Stimulated activated CD8-positive, alpha-beta memory T cell treated with anti-CD3 and anti-CD28 coated beads, Interleukin-7, amount 100 ng/mL, for 24 hours (primary cell): ENCODE measurements at regions not wholly inside any gene's neighbourhood (a gene's known extent, or its start where the extent isn't known, plus 50 kb on each side); places are given as distances from the start of the nearest gene placed in this dataset.
"Not testable (repeated sequence)": the region's sequence is repeated elsewhere in the genome, so short reads cannot be mapped to it uniquely, and the experiment has no call there.

Experiments used
- DNase-seq: peaks from one replicate; pipeline ENCODE4 v3.0.0-alpha.2; 2020; ENCODE audit warnings: low read depth

DNA sequence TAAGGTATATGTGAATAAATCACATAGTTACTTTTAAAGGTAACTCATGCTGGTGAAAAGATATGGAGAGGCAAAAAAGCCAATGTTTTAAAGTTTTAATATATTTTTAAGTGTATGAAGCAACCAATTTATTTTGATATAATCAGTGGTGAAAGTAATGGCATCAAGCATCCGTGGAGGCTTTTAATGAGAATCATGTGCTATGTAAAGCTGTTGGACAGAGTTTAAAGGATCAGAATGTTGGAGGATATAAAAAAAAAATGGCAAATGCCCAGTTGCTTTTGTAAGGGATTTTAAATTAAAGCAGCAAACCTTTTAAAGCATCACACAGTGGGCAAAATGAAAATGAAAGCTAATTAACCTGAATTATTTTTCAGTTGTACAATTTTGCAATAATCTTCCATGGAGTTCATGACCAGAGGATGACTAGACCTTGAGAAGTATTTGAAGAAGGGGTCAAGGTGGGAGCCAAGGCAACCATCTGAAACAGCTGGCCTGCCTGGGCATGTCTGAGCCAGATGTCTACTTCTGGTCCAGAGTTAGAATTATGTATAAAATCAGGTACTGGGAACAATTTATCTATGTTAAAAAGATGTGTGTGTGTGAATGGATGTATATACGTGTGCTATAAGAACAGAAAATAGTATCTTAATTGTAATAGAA lies 1007.9 kb downstream of the LTN1 start:
- not testable (repeated sequence) for DNase-seq

DNA sequence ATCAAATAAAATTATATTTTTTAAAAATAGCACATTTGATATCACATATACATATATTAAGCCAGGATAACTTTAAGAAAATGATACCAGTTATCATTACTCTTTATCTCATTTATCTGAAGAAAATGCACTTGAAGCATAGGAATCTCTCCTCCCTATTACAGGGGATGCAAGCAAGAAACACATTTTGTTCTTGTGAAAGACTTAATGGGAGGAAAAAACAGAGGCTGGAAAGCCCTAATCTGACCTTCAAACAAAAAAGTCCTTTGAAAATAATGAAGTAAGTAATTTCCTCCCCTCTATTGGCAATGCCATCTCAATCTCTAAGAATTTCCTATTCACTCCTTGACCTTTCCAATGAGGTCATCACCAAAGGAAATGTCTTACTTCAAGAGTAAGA lies 1012.6 kb upstream of the ADAMTS5 start:
- not testable (repeated sequence) for DNase-seq

GRCh38 chr21:27975514-27975913 lies 1008.6 kb upstream of the ADAMTS5 start:
- no peak for DNase-seq

DNA sequence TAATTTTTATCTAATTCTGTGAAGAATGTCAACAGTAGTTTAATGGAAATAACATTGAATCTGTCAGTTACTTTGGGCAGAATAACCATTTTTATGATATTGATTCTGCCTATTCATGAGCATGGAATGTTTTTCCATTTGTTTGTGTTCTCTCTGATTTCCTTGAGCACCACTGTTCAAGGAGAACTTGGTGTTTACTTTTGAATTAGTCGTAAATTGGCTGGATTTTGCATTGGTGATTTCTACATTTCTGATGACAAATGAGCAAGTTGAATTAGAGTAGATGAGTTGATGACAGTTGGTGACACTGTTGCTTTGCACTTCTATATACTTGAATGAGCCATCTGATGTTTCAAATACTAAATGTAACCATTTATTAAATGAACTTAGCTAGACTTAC lies 1007.3 kb upstream of the ADAMTS5 start:
- not testable (repeated sequence) for DNase-seq

- DNase-seq = not testable (repeated sequence)
Measured at GRCh38 chr21:27968240-27968639, 1001.4 kb upstream of the ADAMTS5 start.

GRCh38 chr21:27954543-27955165 lies 987.8 kb upstream of the ADAMTS5 start:
- no peak for DNase-seq

DNA sequence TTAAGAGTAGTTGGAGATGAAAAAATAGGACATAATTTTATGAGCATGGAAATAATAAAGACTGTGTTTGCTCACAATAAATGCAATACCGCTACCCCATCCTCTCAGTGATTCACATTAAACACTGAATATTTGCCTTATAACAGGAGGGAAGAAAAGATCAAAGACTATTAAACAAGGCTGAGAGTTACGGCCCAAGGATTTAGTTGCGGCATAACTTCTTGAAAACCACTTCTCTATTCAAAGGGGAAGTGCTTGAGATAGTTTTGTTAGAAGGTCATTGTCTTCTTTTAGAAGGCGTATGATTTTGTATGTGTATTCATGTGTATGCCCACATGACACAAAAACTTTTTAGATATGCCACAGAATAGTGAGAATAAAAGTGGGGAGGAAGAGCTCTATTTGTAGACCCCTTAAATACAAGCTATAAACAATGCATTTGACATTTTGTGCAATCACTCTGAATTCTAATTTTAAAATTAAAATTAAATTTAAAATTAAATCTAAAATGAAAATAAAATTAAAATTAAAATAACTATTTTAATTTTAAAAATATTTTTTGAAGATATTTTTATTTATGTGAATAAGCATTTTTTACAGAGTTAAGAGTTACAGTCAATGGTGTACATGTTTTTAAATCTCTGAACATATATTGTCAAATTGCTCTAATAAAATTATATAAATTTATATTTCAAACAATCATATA lies 986.6 kb upstream of the ADAMTS5 start:
- DNase-seq = no peak

DNA sequence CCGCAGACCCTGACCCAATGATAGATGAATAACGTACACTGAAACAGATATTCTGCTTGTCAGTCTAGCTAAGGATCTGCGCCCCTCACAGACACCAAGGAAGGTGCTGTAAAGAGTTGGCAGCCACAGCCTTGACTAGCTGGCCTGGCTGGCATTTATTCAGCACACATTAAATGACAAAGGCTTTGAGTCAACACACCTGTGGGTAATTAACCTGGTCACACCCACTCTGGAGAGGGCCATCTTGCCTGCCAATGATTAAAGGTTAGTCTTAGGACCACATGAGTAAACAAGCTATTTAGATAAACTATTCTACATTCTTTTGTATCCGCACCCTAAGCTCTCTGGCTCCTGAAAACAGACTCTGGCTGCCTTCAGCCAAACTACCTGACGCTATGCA lies 982.2 kb upstream of the ADAMTS5 start:
- DNase-seq = not testable (repeated sequence)

GRCh38 chr21:27930108-27930767 lies 963.4 kb upstream of the ADAMTS5 start:
- not testable (repeated sequence) for DNase-seq

GRCh38 chr21:27929179-27929578 lies 962.3 kb upstream of the ADAMTS5 start:
- DNase-seq = not testable (repeated sequence)

GRCh38 chr21:27928534-27929115 lies 961.7 kb upstream of the ADAMTS5 start:
- not testable (repeated sequence) for DNase-seq

GRCh38 chr21:27921421-27921820 lies 954.5 kb upstream of the ADAMTS5 start:
- DNase-seq = not testable (repeated sequence)

GRCh38 chr21:27917966-27918365 lies 951.1 kb upstream of the ADAMTS5 start:
- DNase-seq = not testable (repeated sequence)

DNA sequence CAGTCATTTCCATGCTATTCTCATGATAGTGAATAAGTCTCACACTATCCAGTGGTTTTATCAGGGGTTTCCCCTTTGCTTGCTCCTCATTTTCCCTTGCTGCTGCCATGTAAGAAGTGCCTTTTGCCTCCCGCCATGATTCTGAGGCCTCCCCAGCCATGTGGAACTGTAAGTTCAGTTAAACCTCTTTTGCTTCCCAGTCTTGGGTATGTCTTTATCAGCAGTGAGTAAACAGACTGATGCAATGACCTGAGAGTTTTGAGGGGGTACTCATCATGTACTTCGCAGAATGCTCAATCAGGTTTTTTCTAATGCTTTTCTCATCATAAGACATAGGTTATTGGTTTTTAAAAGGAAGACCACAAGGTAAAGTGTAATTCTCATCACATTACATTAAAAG lies 949.4 kb upstream of the ADAMTS5 start:
- DNase-seq = not testable (repeated sequence)

DNA sequence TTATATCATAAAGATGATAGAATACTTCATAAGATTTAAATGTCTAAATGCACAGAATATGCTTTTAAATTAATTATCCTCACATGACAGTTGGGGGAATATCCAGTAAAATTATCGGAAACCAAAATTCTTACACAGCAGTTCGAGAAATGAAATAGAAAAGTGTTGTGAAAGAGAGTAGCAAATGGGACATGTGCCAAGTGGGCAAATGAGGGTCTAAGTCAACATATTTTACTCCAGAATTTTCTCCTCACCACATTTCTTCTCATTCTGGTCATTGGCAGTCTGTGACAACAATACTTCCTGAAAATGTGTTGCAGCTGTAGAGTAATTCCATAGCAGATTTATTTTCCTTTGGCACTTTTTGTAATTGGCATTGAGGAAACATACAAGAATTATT lies 945.2 kb upstream of the ADAMTS5 start:
- not testable (repeated sequence) for DNase-seq

- not testable (repeated sequence) for DNase-seq
Measured at GRCh38 chr21:27909487-27909886, 942.6 kb upstream of the ADAMTS5 start.

DNA sequence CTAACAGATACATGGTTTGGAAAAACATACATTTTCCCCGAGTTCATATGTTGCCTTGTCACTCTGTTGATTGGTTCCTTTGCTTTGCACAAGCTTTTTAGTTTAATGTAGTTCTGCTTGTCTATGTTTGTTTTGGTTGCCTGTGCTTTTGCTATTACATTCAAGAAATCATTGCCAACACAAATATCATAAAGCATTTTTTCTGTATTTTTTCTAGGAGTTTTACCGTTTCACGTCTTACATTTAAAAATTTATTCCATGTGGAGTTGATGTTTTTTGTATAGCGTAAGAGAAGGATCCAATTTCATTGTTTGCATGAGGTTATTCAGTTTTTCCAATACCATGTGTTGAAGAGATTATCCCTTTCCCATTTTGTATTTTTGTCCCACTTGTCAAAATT lies 941.9 kb upstream of the ADAMTS5 start:
- DNase-seq = not testable (repeated sequence)

DNA sequence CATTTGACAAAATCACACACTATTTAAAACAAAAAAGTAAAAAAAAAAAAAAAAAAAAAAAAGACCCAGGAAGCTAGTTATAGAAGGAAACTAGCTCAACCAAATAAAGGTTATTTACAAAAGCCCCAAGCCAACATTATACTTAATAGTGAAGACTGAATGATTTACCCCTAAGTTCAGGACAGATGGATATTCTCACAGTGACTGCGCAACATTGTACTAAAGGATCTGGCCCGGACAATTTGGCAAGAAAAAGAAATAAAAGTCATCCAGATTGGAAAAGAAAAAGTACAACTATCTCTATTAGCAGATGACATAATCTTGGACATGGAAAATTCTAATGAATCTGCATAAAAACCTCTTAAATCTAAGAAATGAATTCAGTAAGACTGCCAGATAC lies 936.0 kb upstream of the ADAMTS5 start:
- DNase-seq = not testable (repeated sequence)

DNA sequence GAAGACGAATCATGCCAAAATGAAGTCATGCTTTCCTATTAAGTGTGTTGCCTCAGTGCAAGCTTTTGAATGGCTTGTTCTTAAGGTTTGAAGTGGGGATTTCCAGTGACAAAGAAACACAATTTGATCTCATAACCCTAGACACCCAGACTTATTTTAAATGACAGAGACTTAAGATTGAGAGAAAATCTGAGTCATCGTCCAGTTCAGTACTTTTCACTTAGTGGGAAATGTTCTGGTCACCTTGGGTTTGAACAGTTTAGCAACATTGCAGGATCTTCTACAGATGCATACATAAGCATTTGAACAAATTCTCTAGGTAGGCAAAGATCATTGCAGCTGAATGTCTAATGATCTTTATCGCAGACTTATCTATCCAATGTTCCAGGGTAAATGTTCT lies 926.7 kb upstream of the ADAMTS5 start:
- not testable (repeated sequence) for DNase-seq

DNA sequence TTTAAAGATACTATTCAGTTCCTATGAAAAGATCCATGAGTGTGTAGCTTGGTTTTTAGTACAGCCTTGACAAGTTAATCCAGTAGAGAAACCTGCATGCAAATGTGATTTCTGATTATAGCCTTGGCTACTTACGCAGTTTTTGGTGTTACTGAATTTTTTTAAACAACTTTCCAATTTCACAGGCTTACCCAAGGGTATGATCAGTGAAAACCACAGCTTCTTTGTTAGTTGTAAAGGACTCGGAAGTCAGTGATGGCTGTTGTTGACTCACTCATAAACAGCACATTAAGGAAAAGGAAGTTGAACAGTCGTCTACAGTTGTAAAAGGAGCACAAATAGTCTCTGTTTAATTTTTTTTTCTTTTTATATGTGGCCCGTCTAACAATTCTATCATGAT lies 924.6 kb upstream of the ADAMTS5 start:
- DNase-seq = not testable (repeated sequence)

GRCh38 chr21:27887808-27888455 lies 921.0 kb upstream of the ADAMTS5 start:
- DNase-seq = not testable (repeated sequence)

GRCh38 chr21:27885296-27885711 lies 918.4 kb upstream of the ADAMTS5 start:
- no peak for DNase-seq
